NCI-H2081 (cell line): ENCODE measurements at regions not wholly inside any gene's neighbourhood (a gene's known extent, or its start where the extent isn't known, plus 50 kb on each side); places are given as distances from the start of the nearest gene placed in this dataset.

Experiments used
- DNase-seq, 2 experiments: peaks; one replicate each; lab custom pipeline; 2025; lab: John Stamatoyannopoulos, UW

DNA sequence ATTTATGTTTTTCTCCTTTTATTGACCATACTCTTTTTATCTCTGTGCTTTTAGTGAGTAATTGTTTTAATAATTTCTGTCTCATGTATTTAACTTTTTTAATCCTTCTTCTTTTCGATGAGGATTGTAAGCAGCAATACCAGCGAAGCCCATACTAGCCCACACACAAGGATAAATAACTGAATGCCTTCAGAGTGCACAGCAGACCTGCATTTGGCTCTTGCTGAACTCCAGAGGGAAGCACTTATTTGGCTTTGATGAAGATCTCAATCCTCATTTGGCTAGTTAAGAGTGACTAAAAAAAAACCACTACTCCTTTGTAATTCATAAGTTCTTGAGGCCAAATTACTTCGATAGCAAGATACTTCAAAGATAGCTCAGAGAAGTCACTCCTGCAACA is 293.3 kb downstream of the METTL15 start:
- DNase-seq: no peak

- DNase-seq: no peak
Measured at GRCh38 chr11:28400331-28401100, 292.3 kb downstream of the METTL15 start.

- no peak for DNase-seq
Measured at GRCh38 chr11:28393348-28393747, 285.2 kb downstream of the METTL15 start.

DNA sequence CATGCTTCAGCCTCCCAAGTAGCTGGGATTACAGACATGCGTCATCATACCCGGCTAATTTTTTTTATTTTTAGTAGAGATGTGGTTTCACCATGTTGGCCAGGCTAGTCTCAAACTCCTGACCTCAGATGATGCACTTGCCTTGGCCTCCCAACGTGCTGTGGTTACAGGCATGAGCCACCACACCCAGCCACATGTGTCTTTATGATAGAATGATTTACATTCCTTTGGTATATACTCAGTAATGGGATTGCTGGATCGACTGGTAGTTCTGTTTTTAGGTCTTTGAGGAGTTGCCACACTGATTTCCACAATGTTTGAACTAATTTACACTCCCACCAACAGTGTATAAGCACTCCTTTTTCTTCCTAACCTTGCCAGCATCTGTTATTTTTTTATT is 276.2 kb downstream of the METTL15 start:
- DNase-seq: no peak

DNA sequence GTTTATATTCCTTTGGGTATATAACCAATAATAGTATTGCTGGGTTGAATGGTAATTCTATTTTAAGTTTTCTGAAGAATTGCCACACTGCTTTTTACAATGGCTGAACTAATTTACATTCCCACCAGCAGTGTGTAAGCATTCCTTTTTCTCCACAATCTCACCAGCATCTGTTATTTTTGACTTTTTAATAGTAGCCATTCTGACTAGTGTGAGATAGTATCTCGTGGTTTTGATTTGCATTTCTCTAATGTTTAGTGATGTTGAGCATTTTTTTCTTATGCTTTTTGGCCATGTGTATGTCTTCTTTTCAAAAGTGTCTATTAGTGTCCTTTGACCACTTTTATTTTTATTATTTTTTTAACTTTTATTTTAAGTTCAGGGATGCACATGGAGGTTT is 275.3 kb downstream of the METTL15 start:
- DNase-seq: no peak
